Kidney epithelial cell (primary cell): ENCODE measurements at regions not wholly inside any gene's neighbourhood (a gene's known extent, or its start where the extent isn't known, plus 50 kb on each side); places are given as distances from the start of the nearest gene placed in this dataset.

Experiments
- DNase-seq: peaks from one replicate; pipeline ENCODE4 v3.0.0-alpha.2; 2010; ENCODE audit warnings: low read depth
- H3K27me3 ChIP-seq: 2 replicates; pipeline ENCODE4 v1.6.0; 2011; ENCODE audit warnings: low read length; ENCODE audit not compliant: control insufficient read depth, insufficient read depth
- H3K36me3 ChIP-seq: 2 replicates; pipeline ENCODE4 v1.5.1; 2011; ENCODE audit warnings: low read length; ENCODE audit not compliant: control insufficient read depth, insufficient read depth
- H3K4me3 ChIP-seq: 2 replicates; pipeline ENCODE4 v1.5.1; 2011; ENCODE audit warnings: low read depth, mild to moderate bottlenecking, control low read depth, low read length
- CTCF ChIP-seq: IDR thresholded peaks from 2 replicates; pipeline ENCODE4 v1.5.1; 2011; ENCODE audit warnings: mild to moderate bottlenecking, moderate library complexity, low read length, control low read depth, inconsistent platforms; ENCODE audit not compliant: insufficient read depth, poor library complexity, severe bottlenecking

GRCh38 chr11:15580056-15580774, 465.5 kb downstream of the INSC start:
- no peak for TF ChIP-seq CTCF
- no peak overlapping the region for H3K4me3 ChIP-seq
- no peaks in the 10 kb centered on the region for H3K27me3 ChIP-seq

GRCh38 chr11:15580775-15581095, 466.0 kb downstream of the INSC start:
- Histone ChIP-seq H3K4me3 (no peak overlapping the region), H3K36me3 (no peaks in the 10 kb centered on the region), H3K27me3 (no peaks in the 10 kb centered on the region)
- DNase-seq: no peak
- no peak for TF ChIP-seq CTCF

More at GRCh38 chr11:15580056-15580774, 465.5 kb downstream of the INSC start:
- DNase-seq: no peak
- no peaks in the 10 kb centered on the region for H3K36me3 ChIP-seq

- no peaks in the 10 kb centered on the region for H3K36me3 ChIP-seq
- TF ChIP-seq CTCF: no peak
- no peak for DNase-seq
- no peak overlapping the region for H3K4me3 ChIP-seq
- no peaks in the 10 kb centered on the region for H3K27me3 ChIP-seq
Observed at GRCh38 chr11:15584158-15584557, 469.4 kb downstream of the INSC start.

- DNase-seq: no peak
- Histone ChIP-seq H3K36me3 (no peaks in the 10 kb centered on the region), H3K4me3 (no peak overlapping the region), H3K27me3 (no peaks in the 10 kb centered on the region)
- TF ChIP-seq CTCF: no peak
Observed at GRCh38 chr11:15585602-15586331, 471.0 kb downstream of the INSC start.

- Histone ChIP-seq H3K4me3 (no peak overlapping the region), H3K27me3 (no peaks in the 10 kb centered on the region), H3K36me3 (no peaks in the 10 kb centered on the region)
- no peak for TF ChIP-seq CTCF
- DNase-seq: no peak
Observed at GRCh38 chr11:15586741-15587473, 472.2 kb downstream of the INSC start.
